Ascending aorta (tissue), 2 donors: ENCODE measurements at regions not wholly inside any gene's neighbourhood (a gene's known extent, or its start where the extent isn't known, plus 50 kb on each side); places are given as distances from the start of the nearest gene placed in this dataset.

Experiments used
- DNase-seq, 2 donors: peaks; one replicate each; pipeline ENCODE4 v3.0.0-alpha.2; 2019; ENCODE audit warnings: low spot score in 2 of 2
- H3K27ac ChIP-seq, 2 donors: fragments of 200-600 bp; sonication (generic); one replicate each; pipeline ENCODE4 v1.5.1; 2016 to 2017; ENCODE audit warnings: mild to moderate bottlenecking in 1 of 2
- H3K27me3 ChIP-seq: fragments of 200-600 bp; sonication (generic); one replicate; pipeline ENCODE4 v1.5.1; 2017
- H3K36me3 ChIP-seq, 2 donors: fragments of 200-600 bp; sonication (generic); one replicate each; pipeline ENCODE4 v1.5.1; 2016
- H3K4me1 ChIP-seq, 2 donors: fragments of 200-600 bp; sonication (generic); one replicate each; pipeline ENCODE4 v1.5.1; 2016 to 2017; ENCODE audit warnings: mild to moderate bottlenecking in 1 of 2
- H3K4me3 ChIP-seq, 2 donors: fragments of 200-600 bp; sonication (generic); one replicate each; pipeline ENCODE4 v1.5.1; 2016 to 2017; ENCODE audit warnings: mild to moderate bottlenecking in 1 of 2
- H3K9me3 ChIP-seq, 2 donors: fragments of 200-600 bp; sonication (generic); one replicate each; pipeline ENCODE4 v1.5.1; 2016
- intact Hi-C: fragments of 100-400 bp; cut with DNase I; formaldehyde crosslinking; loops from one replicate; pipeline ENCODE4 v1.15.1; 2023
- TF ChIP-seq, protein P1 (sequence below), 3 experiments: fragments of 200-600 bp in 2 of 3; fragments of 450-650 bp in 1 of 3; sonication (generic) in 2 of 3; IDR thresholded peaks; one replicate each; pipeline ENCODE4 v1.5.1; 2016 to 2019; ENCODE audit warnings: antibody characterized with exemption in 3 of 3, mild to moderate bottlenecking in 1 of 3, moderate library complexity in 1 of 3

DNA sequence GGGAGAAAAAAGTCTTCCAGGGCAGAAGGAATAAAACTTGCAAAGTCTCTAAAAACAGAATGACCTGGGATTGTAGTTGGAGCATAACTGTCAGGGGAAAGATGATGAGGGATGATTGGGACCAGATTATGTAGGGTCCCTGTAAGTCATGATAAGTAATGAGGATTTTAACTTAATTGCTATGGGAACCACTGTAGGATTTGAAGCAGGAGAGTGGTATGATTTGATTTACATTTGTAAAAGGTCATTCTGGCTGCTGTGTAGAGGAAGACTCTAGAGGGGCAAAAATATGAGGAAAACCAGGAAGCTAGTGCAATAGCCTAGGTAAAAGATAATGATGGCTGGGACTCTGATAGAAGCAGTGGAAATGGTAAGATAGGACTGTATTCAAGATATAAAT lies 900.2 kb downstream of the DIAPH3 start:
- DNase-seq: no peak
- intact Hi-C loops: no loop called here

DNA sequence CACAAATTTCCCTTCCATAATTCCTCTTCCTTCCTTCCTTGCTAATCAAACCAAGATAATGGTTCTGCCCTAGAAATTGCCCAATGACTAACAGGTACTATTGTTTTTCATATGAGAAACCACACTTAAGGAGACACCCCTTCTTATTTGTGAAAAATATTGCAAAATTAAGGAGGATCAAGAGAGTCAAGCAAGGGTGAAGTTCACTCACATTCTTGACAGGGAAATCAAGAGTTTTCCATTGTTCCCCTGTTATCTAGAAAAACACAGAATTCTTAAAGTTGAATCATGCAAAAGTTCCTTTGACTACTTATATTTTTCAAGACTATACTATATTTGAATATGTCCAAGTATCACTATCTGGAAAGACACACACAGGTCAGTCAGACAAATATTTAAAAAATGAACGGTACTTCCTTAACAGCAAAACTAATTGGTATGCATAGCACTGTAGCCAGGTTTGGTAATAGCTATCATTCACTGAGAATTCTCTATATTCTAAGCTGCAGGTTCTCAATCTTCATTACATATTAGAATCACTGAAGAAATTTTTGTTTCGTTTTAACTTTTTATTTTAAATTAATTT lies 897.2 kb downstream of the DIAPH3 start:
- DNase-seq: no peak
- Histone ChIP-seq H3K27ac (no peak overlapping the region), H3K4me3 (no peak overlapping the region), H3K9me3 (no peaks in the 10 kb centered on the region), H3K27me3 (no peaks in the 10 kb centered on the region), H3K4me1 (no peaks in the 10 kb centered on the region), H3K36me3 (no peaks in the 10 kb centered on the region)
- intact Hi-C loops: no loop called here
- TF ChIP-seq, protein P1, sequence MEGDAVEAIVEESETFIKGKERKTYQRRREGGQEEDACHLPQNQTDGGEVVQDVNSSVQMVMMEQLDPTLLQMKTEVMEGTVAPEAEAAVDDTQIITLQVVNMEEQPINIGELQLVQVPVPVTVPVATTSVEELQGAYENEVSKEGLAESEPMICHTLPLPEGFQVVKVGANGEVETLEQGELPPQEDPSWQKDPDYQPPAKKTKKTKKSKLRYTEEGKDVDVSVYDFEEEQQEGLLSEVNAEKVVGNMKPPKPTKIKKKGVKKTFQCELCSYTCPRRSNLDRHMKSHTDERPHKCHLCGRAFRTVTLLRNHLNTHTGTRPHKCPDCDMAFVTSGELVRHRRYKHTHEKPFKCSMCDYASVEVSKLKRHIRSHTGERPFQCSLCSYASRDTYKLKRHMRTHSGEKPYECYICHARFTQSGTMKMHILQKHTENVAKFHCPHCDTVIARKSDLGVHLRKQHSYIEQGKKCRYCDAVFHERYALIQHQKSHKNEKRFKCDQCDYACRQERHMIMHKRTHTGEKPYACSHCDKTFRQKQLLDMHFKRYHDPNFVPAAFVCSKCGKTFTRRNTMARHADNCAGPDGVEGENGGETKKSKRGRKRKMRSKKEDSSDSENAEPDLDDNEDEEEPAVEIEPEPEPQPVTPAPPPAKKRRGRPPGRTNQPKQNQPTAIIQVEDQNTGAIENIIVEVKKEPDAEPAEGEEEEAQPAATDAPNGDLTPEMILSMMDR (IDR thresholded peaks at IDR 0.05): no peak

More for the DNA sequence above, 900.2 kb downstream of the DIAPH3 start:
- Histone ChIP-seq H3K27ac (no peak overlapping the region), H3K4me3 (no peak overlapping the region), H3K9me3 (no peaks in the 10 kb centered on the region), H3K4me1 (no peaks in the 10 kb centered on the region), H3K36me3 (no peaks in the 10 kb centered on the region), H3K27me3 (no peaks in the 10 kb centered on the region)
- TF ChIP-seq, protein P1 (IDR thresholded peaks at IDR 0.05): no peak

DNA sequence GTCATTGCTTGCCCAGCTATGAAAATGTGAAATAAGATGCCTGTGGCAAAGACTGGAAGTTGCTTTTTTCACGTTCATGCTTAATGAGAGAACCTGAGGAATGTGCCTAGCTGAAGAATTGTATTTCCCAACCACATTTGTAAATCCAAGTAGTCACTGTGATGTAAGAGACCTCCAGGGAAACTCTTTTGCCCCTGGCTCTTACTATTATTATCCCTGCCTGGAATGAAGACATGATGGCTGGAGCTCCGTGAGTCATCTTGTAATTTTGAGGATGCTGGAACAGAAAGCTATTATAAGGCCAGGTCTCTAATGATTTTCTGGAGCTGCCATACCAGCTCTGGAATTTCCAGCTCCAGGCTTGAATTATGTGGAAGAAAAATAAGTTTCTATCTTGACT lies 894.3 kb downstream of the DIAPH3 start:
- intact Hi-C loops: no loop called here
- Histone ChIP-seq H3K4me3 (no peak overlapping the region), H3K36me3 (no peaks in the 10 kb centered on the region), H3K27me3 (no peaks in the 10 kb centered on the region), H3K27ac (no peak overlapping the region), H3K9me3 (no peaks in the 10 kb centered on the region), H3K4me1 (no peaks in the 10 kb centered on the region)
- TF ChIP-seq, protein P1 (IDR thresholded peaks at IDR 0.05): no peak
- no peak for DNase-seq

DNA sequence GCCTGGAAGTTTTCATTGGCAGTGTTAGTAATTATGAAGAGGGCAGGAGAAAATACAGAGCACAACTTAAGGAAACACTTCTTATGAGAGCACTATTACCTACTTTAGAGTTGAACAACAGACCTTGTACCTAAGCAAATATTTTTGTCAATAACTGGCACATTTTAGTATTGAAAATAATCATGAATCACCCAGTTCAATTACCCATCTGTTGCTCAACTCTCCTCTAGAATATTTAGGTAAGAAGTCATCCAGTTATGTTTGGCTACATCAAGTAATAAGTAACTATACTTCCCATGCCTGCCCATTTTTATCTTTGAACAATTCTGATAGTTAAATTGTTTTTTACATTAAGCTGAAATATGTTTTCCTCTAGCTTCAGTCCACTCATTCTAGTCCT lies 893.4 kb downstream of the DIAPH3 start:
- intact Hi-C loops: no loop called here
- TF ChIP-seq, protein P1 (IDR thresholded peaks at IDR 0.05): no peak
- no peaks in the 10 kb centered on the region for H3K36me3 ChIP-seq
- no peaks in the 10 kb centered on the region for H3K9me3 ChIP-seq
- H3K4me1 ChIP-seq: no peaks in the 10 kb centered on the region
- no peak overlapping the region for H3K4me3 ChIP-seq
- H3K27me3 ChIP-seq: no peaks in the 10 kb centered on the region
- H3K27ac ChIP-seq: no peak overlapping the region
- DNase-seq: no peak

DNA sequence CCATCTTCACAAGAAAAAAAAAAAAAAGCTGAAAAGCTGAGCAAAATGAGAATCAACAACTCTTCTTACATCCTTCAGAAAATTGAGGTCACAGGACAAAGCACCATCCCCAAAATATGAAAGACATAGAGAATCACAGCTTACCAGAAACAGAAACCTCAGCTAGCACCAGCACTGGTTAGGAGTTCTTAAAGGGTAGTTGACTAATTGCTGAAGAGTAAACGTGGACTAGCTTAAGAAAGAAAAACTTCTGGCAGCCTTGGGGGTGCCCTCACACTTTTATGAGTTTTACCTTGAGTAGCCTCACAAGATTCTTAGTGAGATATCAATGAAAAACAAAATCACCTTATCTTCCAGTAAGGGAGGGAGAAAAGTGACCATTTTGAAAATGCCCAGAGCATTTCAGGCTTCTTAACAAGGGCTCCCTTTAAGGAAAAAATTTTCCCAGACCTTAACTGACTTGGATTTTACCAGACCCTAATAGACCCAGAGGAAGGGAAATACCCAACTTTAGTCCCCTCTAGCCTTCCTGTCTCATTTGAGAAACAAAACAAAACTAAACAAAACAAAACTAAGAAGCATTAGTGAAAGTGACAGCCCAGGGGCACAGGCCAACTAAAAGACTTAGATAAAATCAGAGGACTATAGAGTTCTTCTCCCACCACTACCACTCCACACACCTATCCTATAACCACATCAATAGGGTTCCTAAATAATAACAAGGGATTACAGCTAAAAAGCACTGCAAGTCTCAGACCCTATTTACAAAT lies 888.6 kb downstream of the DIAPH3 start:
- TF ChIP-seq, protein P1 (IDR thresholded peaks at IDR 0.05): no peak
- intact Hi-C loops: no loop called here
- Histone ChIP-seq H3K9me3 (no peaks in the 10 kb centered on the region), H3K27me3 (no peaks in the 10 kb centered on the region), H3K4me1 (no peaks in the 10 kb centered on the region), H3K4me3 (no peak overlapping the region), H3K27ac (no peak overlapping the region), H3K36me3 (no peaks in the 10 kb centered on the region)
- DNase-seq: no peak
